ENCODE measurements at regions not wholly inside any gene's neighbourhood (a gene's known extent, or its start where the extent isn't known, plus 50 kb on each side); places are given as distances from the start of the nearest gene placed in this dataset.
"Not testable (repeated sequence)": the region's sequence is repeated elsewhere in the genome, so short reads cannot be mapped to it uniquely, and the experiment has no call there.

DNA sequence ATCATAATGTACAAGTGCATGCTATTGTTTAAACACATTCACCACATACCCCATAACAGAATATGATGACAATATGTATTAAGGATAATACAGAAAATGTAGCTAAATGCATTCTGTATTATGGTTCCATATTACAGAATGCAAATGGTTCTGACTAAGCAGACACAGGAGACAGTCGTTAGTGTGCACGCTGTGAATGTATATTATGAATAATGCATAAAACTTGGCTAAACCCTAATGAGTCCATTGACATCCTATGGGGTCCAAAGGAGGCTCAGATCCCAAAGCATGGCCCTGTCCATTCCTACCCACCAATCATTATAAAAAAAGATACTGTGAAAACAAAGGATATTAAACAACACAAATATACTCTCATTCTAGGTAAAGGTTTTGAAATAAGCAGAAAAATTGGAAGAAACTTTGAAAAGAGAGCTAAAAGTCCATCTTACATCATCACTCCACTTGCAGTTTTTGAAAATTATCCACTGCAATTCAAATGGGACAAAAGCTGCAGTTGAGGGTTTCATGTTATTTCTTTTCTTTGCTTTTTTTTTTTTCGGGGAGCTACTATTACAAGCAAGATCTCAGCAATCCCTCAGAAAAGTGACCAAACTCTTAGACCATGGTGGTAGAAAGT, 415.1 kb downstream of the BCAT1 start:
- Histone ChIP-seq H3K36me3 (ENCODE audit: control insufficient read depth, insufficient read depth, low read length) (no peaks in the 10 kb centered on the region), H3K4me1 (ENCODE audit: control insufficient read depth, insufficient read depth, low read length) (no peaks in the 10 kb centered on the region), H3K27me3 (ENCODE audit: control insufficient read depth, insufficient read depth, low read length) (no peaks in the 10 kb centered on the region), H3K27ac (ENCODE audit: low read length) (no peak overlapping the region), H3K4me3 (ENCODE audit: low read length) (no peak overlapping the region), H3K9me3 (ENCODE audit: control insufficient read depth, insufficient read depth, low read length) (no peaks in the 10 kb centered on the region)
- no CpG with 5 or more reads among the region's 3 CpGs for WGBS (ENCODE audit: insufficient coverage, insufficient read length)
- no peak for DNase-seq (ENCODE audit: low read depth, low spot score)

DNA sequence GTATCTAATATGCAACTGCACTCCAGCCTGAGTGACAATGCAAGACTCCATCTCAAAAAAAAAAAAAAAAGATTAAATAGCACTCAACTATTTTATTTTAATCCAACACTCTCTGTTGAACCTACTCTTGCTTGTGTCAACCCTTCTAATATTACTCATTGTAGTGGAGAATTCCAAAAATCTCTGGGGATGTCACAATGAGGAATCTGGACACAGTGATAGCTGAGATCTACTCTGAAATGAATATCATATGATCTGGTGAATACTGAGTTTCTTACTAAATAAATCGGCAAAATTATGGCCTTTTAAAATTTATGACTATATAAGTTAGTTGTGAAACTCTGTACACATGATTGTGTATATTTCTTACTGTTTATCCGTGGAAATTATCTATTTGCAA, 418.2 kb downstream of the BCAT1 start:
- DNase-seq (ENCODE audit: low read depth, low spot score), result no peak
- WGBS (ENCODE audit: insufficient coverage, insufficient read length), result no CpG with 5 or more reads among the region's 2 CpGs
- H3K4me1 ChIP-seq (ENCODE audit: control insufficient read depth, insufficient read depth, low read length), result no peaks in the 10 kb centered on the region
- no peaks in the 10 kb centered on the region for H3K27me3 ChIP-seq (ENCODE audit: control insufficient read depth, insufficient read depth, low read length)
- no peaks in the 10 kb centered on the region for H3K36me3 ChIP-seq (ENCODE audit: control insufficient read depth, insufficient read depth, low read length)
- H3K4me3 ChIP-seq (ENCODE audit: low read length), result no peak overlapping the region
- H3K9me3 ChIP-seq (ENCODE audit: control insufficient read depth, insufficient read depth, low read length), result no peaks in the 10 kb centered on the region
- no peak overlapping the region for H3K27ac ChIP-seq (ENCODE audit: low read length)

DNA sequence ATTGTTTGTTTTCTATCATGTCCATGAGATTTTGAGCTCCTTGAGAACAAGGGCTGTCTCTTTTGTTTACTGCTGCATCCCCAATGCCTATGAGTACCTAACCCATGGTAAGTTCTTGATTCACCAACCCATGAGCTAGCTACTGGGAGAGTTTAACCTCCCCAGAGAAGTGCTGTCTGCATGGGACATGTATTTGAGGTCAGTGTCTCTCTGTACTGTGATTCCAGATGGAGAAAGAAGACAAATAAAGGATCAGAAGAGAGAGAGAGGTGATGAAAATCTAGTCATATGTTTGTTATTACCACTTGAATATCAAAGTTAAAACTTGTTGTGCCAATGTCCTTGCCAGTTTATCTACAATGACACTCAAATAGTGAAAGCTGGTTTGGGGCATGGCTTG, 421.8 kb downstream of the BCAT1 start:
- no peak for DNase-seq (ENCODE audit: low read depth, low spot score)

DNA sequence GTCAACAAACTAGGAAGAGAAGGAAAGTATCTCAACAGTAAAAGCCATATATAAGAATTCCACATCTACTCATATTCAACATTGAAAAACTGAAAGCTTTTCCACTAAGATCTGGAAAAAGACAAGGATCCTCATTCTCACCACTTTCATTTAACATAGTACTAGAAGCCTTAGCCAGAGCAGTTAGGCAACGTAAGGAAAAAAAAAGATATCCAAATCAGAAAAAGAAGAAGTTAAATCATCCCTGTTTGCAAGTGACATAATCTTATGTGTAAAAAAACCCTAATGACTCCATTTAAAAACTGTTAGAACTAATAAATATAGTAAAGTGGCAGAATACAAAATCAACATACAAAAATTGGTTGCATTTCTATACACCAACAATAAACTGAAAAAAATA, 426.2 kb downstream of the BCAT1 start:
- WGBS (ENCODE audit: insufficient coverage, insufficient read length), result no CpG with 5 or more reads among the region's 1 CpG
- no peaks in the 10 kb centered on the region for H3K36me3 ChIP-seq (ENCODE audit: control insufficient read depth, insufficient read depth, low read length)
- H3K4me3 ChIP-seq (ENCODE audit: low read length), result no peak overlapping the region
- no peaks in the 10 kb centered on the region for H3K4me1 ChIP-seq (ENCODE audit: control insufficient read depth, insufficient read depth, low read length)
- no peaks in the 10 kb centered on the region for H3K9me3 ChIP-seq (ENCODE audit: control insufficient read depth, insufficient read depth, low read length)
- H3K27me3 ChIP-seq (ENCODE audit: control insufficient read depth, insufficient read depth, low read length), result no peaks in the 10 kb centered on the region
- H3K27ac ChIP-seq (ENCODE audit: low read length), result no peak overlapping the region
- DNase-seq (ENCODE audit: low read depth, low spot score), result no peak

More for the DNA sequence above, 421.8 kb downstream of the BCAT1 start:
- H3K27ac ChIP-seq (ENCODE audit: low read length), result no peak overlapping the region
- no peaks in the 10 kb centered on the region for H3K4me1 ChIP-seq (ENCODE audit: control insufficient read depth, insufficient read depth, low read length)
- no peaks in the 10 kb centered on the region for H3K9me3 ChIP-seq (ENCODE audit: control insufficient read depth, insufficient read depth, low read length)
- H3K4me3 ChIP-seq (ENCODE audit: low read length), result no peak overlapping the region
- no peaks in the 10 kb centered on the region for H3K27me3 ChIP-seq (ENCODE audit: control insufficient read depth, insufficient read depth, low read length)
- H3K36me3 ChIP-seq (ENCODE audit: control insufficient read depth, insufficient read depth, low read length), result no peaks in the 10 kb centered on the region

DNA sequence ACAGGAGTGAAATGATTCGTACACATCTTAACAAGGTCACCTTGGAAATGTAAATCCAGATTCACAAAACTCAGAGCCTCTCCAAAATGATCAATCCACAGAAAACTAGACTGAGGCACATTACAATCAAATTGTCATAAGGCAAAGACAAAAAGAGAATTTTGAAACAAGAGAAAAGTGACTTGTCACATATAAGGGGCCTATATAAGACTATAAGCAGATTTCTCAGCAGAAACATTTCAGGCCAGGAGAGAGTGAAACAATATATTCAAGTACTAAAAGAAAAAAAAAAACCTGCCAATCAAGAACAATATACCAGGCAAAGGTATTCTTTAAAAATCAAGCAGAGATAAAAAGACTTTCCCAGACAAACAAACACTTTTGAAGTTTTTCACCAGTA, 429.1 kb downstream of the BCAT1 start:
- no CpG with 5 or more reads among the region's 1 CpG for WGBS (ENCODE audit: insufficient coverage, insufficient read length)

DNA sequence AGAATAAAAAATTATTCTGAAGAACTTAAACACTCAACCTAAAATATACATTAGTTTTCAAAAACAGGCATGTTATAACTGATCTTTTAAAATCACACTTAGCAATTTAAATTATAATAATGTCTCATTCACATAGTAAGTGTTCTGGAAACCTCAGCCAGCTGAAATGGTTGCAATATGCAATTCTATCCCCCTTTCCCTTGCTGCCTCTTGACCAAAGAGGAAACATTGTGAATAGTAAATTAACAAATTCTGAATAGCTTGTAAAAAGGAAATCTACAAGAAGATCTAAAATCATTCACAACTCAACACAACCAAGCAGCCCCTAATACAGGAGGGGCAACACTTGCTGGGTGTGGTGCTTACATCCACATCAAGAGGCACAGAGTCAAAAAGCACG, 431.9 kb downstream of the BCAT1 start:
- DNase-seq (ENCODE audit: low read depth, low spot score), result no peak
- no peaks in the 10 kb centered on the region for H3K36me3 ChIP-seq (ENCODE audit: control insufficient read depth, insufficient read depth, low read length)
- H3K27ac ChIP-seq (ENCODE audit: low read length), result no peak overlapping the region
- H3K9me3 ChIP-seq (ENCODE audit: control insufficient read depth, insufficient read depth, low read length), result no peaks in the 10 kb centered on the region
- no CpG with 5 or more reads among the region's 1 CpG for WGBS (ENCODE audit: insufficient coverage, insufficient read length)
- H3K4me3 ChIP-seq (ENCODE audit: low read length), result no peak overlapping the region
- no peaks in the 10 kb centered on the region for H3K4me1 ChIP-seq (ENCODE audit: control insufficient read depth, insufficient read depth, low read length)
- no peaks in the 10 kb centered on the region for H3K27me3 ChIP-seq (ENCODE audit: control insufficient read depth, insufficient read depth, low read length)

More for the DNA sequence above, 429.1 kb downstream of the BCAT1 start:
- Histone ChIP-seq H3K4me1 (ENCODE audit: control insufficient read depth, insufficient read depth, low read length) (no peaks in the 10 kb centered on the region), H3K27me3 (ENCODE audit: control insufficient read depth, insufficient read depth, low read length) (no peaks in the 10 kb centered on the region), H3K27ac (ENCODE audit: low read length) (no peak overlapping the region), H3K36me3 (ENCODE audit: control insufficient read depth, insufficient read depth, low read length) (no peaks in the 10 kb centered on the region), H3K9me3 (ENCODE audit: control insufficient read depth, insufficient read depth, low read length) (no peaks in the 10 kb centered on the region), H3K4me3 (ENCODE audit: low read length) (no peak overlapping the region)
- DNase-seq (ENCODE audit: low read depth, low spot score), result no peak

DNA sequence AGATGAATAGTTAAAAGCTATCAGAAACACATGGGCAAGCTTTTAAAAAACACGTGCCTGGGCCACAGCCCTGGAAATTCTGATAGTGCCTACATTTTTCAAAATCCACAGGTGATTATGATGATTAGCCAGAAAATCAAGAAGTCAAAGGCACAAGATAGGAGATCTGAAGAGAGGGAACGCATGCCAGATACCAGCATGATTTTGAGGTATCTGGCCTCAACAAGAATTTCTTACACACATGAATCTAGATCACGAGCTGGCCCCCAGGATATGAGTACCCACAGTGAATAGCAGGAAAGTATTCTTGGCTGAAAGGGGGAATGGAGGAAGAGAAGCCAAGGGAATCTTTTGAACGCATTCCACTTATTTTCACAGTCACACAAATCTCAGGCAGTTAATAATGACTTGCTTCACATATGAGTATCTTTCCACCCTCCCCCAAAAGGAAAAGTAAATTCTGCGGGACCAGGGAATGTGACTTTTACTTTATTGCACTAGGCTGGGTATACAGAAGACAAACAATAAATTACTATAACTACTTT, 438.2 kb downstream of the BCAT1 start:
- Histone ChIP-seq H3K27me3 (ENCODE audit: control insufficient read depth, insufficient read depth, low read length) (no peaks in the 10 kb centered on the region), H3K9me3 (ENCODE audit: control insufficient read depth, insufficient read depth, low read length) (no peaks in the 10 kb centered on the region), H3K27ac (ENCODE audit: low read length) (no peak overlapping the region), H3K4me3 (ENCODE audit: low read length) (no peak overlapping the region), H3K4me1 (ENCODE audit: control insufficient read depth, insufficient read depth, low read length) (no peaks in the 10 kb centered on the region), H3K36me3 (ENCODE audit: control insufficient read depth, insufficient read depth, low read length) (no peaks in the 10 kb centered on the region)
- no peak for DNase-seq (ENCODE audit: low read depth, low spot score)
- WGBS (ENCODE audit: insufficient coverage, insufficient read length), result no CpG with 5 or more reads among the region's 5 CpGs

DNA sequence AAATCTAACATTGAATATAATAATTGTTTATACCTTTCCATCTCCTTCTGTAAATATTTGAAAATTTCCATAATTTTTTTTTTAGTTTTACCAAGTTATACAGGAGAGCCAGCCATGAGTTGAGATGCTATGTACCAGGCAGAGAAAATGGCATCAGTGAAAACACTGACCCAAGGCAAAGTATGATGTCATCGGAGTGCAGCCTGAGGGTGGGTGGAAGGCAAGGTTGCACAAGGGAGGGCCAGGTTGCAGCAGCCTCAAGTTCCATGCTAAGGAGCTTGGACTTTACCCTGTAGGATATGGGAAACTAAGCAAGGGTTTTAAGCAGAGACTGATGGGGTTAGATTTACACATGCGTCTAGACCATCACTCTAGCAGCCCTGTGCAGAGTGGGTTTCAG, 441.1 kb downstream of the BCAT1 start:
- WGBS (ENCODE audit: insufficient coverage, insufficient read length), result no CpG with 5 or more reads among the region's 2 CpGs
- H3K4me1 ChIP-seq (ENCODE audit: control insufficient read depth, insufficient read depth, low read length), result no peaks in the 10 kb centered on the region
- no peaks in the 10 kb centered on the region for H3K36me3 ChIP-seq (ENCODE audit: control insufficient read depth, insufficient read depth, low read length)
- no peaks in the 10 kb centered on the region for H3K27me3 ChIP-seq (ENCODE audit: control insufficient read depth, insufficient read depth, low read length)
- H3K9me3 ChIP-seq (ENCODE audit: control insufficient read depth, insufficient read depth, low read length), result no peaks in the 10 kb centered on the region
- DNase-seq (ENCODE audit: low read depth, low spot score), result no peak
- H3K4me3 ChIP-seq (ENCODE audit: low read length), result no peak overlapping the region
- H3K27ac ChIP-seq (ENCODE audit: low read length), result no peak overlapping the region

DNA sequence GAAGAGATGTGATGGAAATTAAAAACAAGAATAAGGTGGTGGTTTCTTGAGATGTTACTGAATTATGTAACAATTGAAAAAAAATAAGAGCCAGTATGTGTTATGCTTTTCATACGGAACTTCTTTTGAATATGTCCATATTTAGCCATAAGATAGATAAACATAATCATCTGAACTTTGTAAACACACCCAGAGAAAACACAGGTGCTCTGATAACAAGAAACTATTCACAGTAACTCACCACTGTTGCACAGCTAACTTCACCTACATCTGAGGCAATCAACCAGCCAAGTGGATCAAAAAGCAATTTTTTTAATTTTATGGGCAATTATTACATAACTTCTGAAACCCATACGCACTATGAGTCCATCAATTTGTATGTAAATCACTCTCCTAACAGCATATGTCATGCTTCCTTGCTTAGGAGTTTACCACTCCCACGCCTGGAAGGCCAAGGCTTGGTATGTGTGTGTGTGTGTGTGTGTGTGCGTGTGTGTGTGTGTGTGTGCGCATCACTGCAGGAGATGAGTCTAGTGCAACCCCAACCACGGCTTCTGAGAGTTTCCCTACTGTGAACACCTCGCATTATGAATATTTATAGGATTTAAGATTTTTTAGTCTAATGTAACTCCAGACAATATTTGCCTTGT, 443.4 kb downstream of the BCAT1 start:
- H3K4me3 ChIP-seq (ENCODE audit: low read length), result no peak overlapping the region
- no peak overlapping the region for H3K27ac ChIP-seq (ENCODE audit: low read length)
- H3K27me3 ChIP-seq (ENCODE audit: control insufficient read depth, insufficient read depth, low read length), result no peaks in the 10 kb centered on the region
- no peaks in the 10 kb centered on the region for H3K36me3 ChIP-seq (ENCODE audit: control insufficient read depth, insufficient read depth, low read length)
- no CpG with 5 or more reads among the region's 7 CpGs for WGBS (ENCODE audit: insufficient coverage, insufficient read length)
- DNase-seq (ENCODE audit: low read depth, low spot score), result no peak
- H3K4me1 ChIP-seq (ENCODE audit: control insufficient read depth, insufficient read depth, low read length), result no peaks in the 10 kb centered on the region
- no peaks in the 10 kb centered on the region for H3K9me3 ChIP-seq (ENCODE audit: control insufficient read depth, insufficient read depth, low read length)

DNA sequence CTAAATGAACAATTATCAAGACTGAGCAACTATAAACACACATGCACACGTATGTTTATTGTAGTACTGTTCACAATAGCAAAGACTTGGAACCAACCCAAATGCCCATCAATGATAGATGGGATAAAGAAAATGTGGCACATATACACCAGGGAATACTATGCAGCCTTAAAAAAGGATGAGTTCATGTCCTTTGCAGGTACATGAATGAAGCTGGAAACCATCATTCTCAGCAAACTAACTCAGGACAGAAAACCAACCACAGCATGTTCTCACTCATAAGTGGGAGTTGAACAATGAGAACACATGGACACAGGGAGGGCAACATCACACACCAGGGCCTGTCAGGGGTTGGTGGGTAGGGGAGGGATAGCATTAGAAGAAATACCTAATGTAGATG, 445.4 kb downstream of the BCAT1 start:
- not testable (repeated sequence) for H3K27ac ChIP-seq (ENCODE audit: low read length); H3K4me1 ChIP-seq (ENCODE audit: control insufficient read depth, insufficient read depth, low read length); H3K9me3 ChIP-seq (ENCODE audit: control insufficient read depth, insufficient read depth, low read length); H3K4me3 ChIP-seq (ENCODE audit: low read length); DNase-seq (ENCODE audit: low read depth, low spot score); H3K36me3 ChIP-seq (ENCODE audit: control insufficient read depth, insufficient read depth, low read length); H3K27me3 ChIP-seq (ENCODE audit: control insufficient read depth, insufficient read depth, low read length)
- no CpG with 5 or more reads among the region's 1 CpG for WGBS (ENCODE audit: insufficient coverage, insufficient read length)

DNA sequence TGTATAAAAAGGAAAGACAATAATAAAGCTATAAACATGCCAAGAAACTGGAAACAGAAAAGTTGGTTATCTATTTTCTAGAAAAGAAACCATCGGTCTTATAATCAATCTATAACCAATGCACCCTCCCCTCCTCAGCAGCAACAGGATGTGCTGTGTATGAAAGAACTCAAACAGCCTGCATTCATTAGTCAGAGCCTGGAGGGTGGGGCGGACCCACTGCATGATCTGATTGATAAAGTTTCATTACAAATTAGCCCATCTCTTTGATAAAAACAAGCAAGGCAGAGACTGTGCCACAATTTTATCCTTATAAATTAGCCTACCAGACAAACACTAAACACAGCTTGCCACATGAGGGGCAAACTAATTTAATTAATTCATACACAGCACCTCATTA, 448.1 kb downstream of the BCAT1 start:
- no CpG with 5 or more reads among the region's 2 CpGs for WGBS (ENCODE audit: insufficient coverage, insufficient read length)
- Histone ChIP-seq H3K9me3 (ENCODE audit: control insufficient read depth, insufficient read depth, low read length) (no peaks in the 10 kb centered on the region), H3K27me3 (ENCODE audit: control insufficient read depth, insufficient read depth, low read length) (no peaks in the 10 kb centered on the region), H3K36me3 (ENCODE audit: control insufficient read depth, insufficient read depth, low read length) (no peaks in the 10 kb centered on the region), H3K4me1 (ENCODE audit: control insufficient read depth, insufficient read depth, low read length) (no peaks in the 10 kb centered on the region), H3K27ac (ENCODE audit: low read length) (no peak overlapping the region), H3K4me3 (ENCODE audit: low read length) (no peak overlapping the region)
- no peak for DNase-seq (ENCODE audit: low read depth, low spot score)
